HEK293 (cell line): ENCODE measurements at regions not wholly inside any gene's neighbourhood (a gene's known extent, or its start where the extent isn't known, plus 50 kb on each side); places are given as distances from the start of the nearest gene placed in this dataset.

Experiments used
- CTCF ChIA-PET: fragments of 350-600 bp; formaldehyde crosslinking; extraction: SDS; loops from one replicate; lab custom pipeline; 2021; ENCODE audit warnings: antibody characterized with exemption; lab: Yijun Ruan, JAX
- POLR2A ChIA-PET: fragments of 300-600 bp; formaldehyde crosslinking; extraction: SDS; loops from one replicate; lab custom pipeline; 2020; ENCODE audit warnings: antibody characterized with exemption, inconsistent platforms; lab: Yijun Ruan, JAX
- H3K27ac ChIP-seq: fragments of 200-500 bp; sonication (Bioruptor generic); 2 replicates; pipeline ENCODE4 v1.5.1; 2014; ENCODE audit warnings: low read depth, low read length, control low read depth, inconsistent platforms; ENCODE audit errors: extremely low read depth
- H3K36me3 ChIP-seq, 2 experiments: fragments of 200-500 bp in 1 of 2; sonication (Bioruptor generic) in 1 of 2; 1 replicate in 1 of 2; 2 replicates in 1 of 2; pipeline ENCODE4 v1.5.1; 2014 to 2017; ENCODE audit warnings: inconsistent platforms in 2 of 2, low read length in 2 of 2; ENCODE audit not compliant: control insufficient read depth in 2 of 2, insufficient read depth in 1 of 2
- H3K4me1 ChIP-seq: fragments of 200-500 bp; sonication (Bioruptor generic); 2 replicates; pipeline ENCODE4 v1.5.1; 2014; ENCODE audit warnings: mild to moderate bottlenecking, low read length, inconsistent platforms; ENCODE audit not compliant: control insufficient read depth, insufficient read depth
- H3K4me3 ChIP-seq: 2 replicates; pipeline ENCODE4 v1.5.1; 2011; ENCODE audit warnings: low read depth, mild to moderate bottlenecking, control low read depth, low read length, moderate library complexity
- H3K9me3 ChIP-seq: fragments of 200-500 bp; sonication (Bioruptor generic); 2 replicates; pipeline ENCODE4 v1.5.1; 2014; ENCODE audit warnings: low read depth, low read length, inconsistent platforms; ENCODE audit not compliant: control insufficient read depth, insufficient read depth
- GFI1B ChIP-seq: fragments of 450-650 bp; formaldehyde crosslinking; IDR thresholded peaks from 2 replicates; pipeline ENCODE4 v1.5.1; 2016; ENCODE audit warnings: missing biosample characterization, missing genetic modification characterization
- KLF7 ChIP-seq: fragments of 450-650 bp; formaldehyde crosslinking; IDR thresholded peaks from 2 replicates; pipeline ENCODE4 v1.5.1; 2016; ENCODE audit warnings: missing biosample characterization, missing genetic modification characterization, borderline replicate concordance
- ZNF174 ChIP-seq: fragments of 450-650 bp; formaldehyde crosslinking; IDR thresholded peaks from 2 replicates; pipeline ENCODE4 v1.5.0; 2017; ENCODE audit warnings: missing biosample characterization, mild to moderate bottlenecking, missing genetic modification characterization
- ZNF302 ChIP-seq: fragments of 450-650 bp; formaldehyde crosslinking; IDR thresholded peaks from 2 replicates; pipeline ENCODE4 v1.5.1; 2016; ENCODE audit warnings: missing biosample characterization, missing genetic modification characterization, low read depth
- ZNF335 ChIP-seq: fragments of 450-650 bp; formaldehyde crosslinking; conservative IDR thresholded peaks from 2 replicates; pipeline ENCODE4 v1.5.1; 2016; ENCODE audit warnings: missing biosample characterization, missing genetic modification characterization
- ZNF37A ChIP-seq: fragments of 450-650 bp; IDR thresholded peaks from 2 replicates; pipeline ENCODE4 v1.5.1; 2018; ENCODE audit warnings: missing biosample characterization, missing genetic modification characterization
- ZNF391 ChIP-seq: fragments of 450-650 bp; formaldehyde crosslinking; IDR thresholded peaks from 2 replicates; pipeline ENCODE4 v1.5.1; 2016; ENCODE audit warnings: low read depth, missing biosample characterization, missing genetic modification characterization, borderline replicate concordance
- ZNF416 ChIP-seq: fragments of 450-650 bp; formaldehyde crosslinking; IDR thresholded peaks from 2 replicates; pipeline ENCODE4 v1.5.1; 2016; ENCODE audit warnings: missing biosample characterization, missing genetic modification characterization
- ZNF558 ChIP-seq: fragments of 450-650 bp; formaldehyde crosslinking; IDR thresholded peaks from 2 replicates; pipeline ENCODE4 v1.5.1; 2016; ENCODE audit warnings: missing biosample characterization, missing genetic modification characterization
- ZNF658 ChIP-seq: fragments of 450-650 bp; formaldehyde crosslinking; IDR thresholded peaks from 2 replicates; pipeline ENCODE4; 2016; ENCODE audit warnings: missing biosample characterization, missing genetic modification characterization
- ZNF776 ChIP-seq: fragments of 450-650 bp; formaldehyde crosslinking; IDR thresholded peaks from 2 replicates; pipeline ENCODE4 v1.5.0; 2017; ENCODE audit warnings: missing biosample characterization, missing genetic modification characterization, borderline replicate concordance
- ZNF843 ChIP-seq: fragments of 450-650 bp; formaldehyde crosslinking; IDR thresholded peaks from 2 replicates; pipeline ENCODE4 v1.5.1; 2016; ENCODE audit warnings: missing biosample characterization, missing genetic modification characterization
- TF ChIP-seq, protein P1 (sequence below): fragments of 450-650 bp; formaldehyde crosslinking; IDR thresholded peaks from 2 replicates; pipeline ENCODE4 v1.5.1; 2016; ENCODE audit warnings: missing biosample characterization, missing genetic modification characterization
- TF ChIP-seq, protein P2 (sequence below): fragments of 450-650 bp; formaldehyde crosslinking; IDR thresholded peaks from 2 replicates; pipeline ENCODE4 v1.5.1; 2016; ENCODE audit warnings: missing biosample characterization, missing genetic modification characterization
- TF ChIP-seq, protein P3 (sequence below): fragments of 450-650 bp; formaldehyde crosslinking; IDR thresholded peaks from 2 replicates; pipeline ENCODE4 v1.5.1; 2017; ENCODE audit warnings: missing biosample characterization, missing genetic modification characterization
- TF ChIP-seq, protein P4 (sequence below): fragments of 450-650 bp; formaldehyde crosslinking; IDR thresholded peaks from 2 replicates; pipeline ENCODE4 v1.5.1; 2017; ENCODE audit warnings: missing biosample characterization, missing genetic modification characterization
- TF ChIP-seq, protein P5 (sequence below): fragments of 450-650 bp; formaldehyde crosslinking; IDR thresholded peaks from 2 replicates; pipeline ENCODE4 v1.5.1; 2016; ENCODE audit warnings: missing biosample characterization, missing genetic modification characterization

DNA sequence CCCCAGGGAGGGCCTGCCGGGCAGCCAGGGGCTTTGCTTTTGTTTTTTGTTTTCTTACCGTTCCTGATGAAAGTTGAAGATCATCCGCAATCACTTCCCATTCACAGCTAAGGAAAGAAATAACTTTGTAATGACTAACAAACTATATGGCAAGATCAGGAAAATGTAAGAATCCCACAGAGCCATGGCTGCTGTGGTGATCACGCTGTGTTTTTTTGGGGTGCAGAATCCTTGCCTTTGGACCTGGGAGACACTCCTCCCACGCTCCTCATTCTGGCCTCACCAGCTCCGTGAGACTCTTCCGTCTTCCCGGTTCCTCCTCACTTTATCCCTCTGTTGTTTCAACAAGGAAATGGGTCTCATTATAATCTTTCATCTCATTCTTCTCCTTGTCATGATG is 443.0 kb upstream of the MGMT start (continued):
- TF ChIP-seq, protein P1, sequence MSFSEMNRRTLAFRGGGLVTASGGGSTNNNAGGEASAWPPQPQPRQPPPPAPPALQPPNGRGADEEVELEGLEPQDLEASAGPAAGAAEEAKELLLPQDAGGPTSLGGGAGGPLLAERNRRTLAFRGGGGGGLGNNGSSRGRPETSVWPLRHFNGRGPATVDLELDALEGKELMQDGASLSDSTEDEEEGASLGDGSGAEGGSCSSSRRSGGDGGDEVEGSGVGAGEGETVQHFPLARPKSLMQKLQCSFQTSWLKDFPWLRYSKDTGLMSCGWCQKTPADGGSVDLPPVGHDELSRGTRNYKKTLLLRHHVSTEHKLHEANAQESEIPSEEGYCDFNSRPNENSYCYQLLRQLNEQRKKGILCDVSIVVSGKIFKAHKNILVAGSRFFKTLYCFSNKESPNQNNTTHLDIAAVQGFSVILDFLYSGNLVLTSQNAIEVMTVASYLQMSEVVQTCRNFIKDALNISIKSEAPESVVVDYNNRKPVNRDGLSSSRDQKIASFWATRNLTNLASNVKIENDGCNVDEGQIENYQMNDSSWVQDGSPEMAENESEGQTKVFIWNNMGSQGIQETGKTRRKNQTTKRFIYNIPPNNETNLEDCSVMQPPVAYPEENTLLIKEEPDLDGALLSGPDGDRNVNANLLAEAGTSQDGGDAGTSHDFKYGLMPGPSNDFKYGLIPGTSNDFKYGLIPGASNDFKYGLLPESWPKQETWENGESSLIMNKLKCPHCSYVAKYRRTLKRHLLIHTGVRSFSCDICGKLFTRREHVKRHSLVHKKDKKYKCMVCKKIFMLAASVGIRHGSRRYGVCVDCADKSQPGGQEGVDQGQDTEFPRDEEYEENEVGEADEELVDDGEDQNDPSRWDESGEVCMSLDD (tag by site-specific recombination): no peak
- no peak for TF ChIP-seq ZNF391
- TF ChIP-seq, protein P2, sequence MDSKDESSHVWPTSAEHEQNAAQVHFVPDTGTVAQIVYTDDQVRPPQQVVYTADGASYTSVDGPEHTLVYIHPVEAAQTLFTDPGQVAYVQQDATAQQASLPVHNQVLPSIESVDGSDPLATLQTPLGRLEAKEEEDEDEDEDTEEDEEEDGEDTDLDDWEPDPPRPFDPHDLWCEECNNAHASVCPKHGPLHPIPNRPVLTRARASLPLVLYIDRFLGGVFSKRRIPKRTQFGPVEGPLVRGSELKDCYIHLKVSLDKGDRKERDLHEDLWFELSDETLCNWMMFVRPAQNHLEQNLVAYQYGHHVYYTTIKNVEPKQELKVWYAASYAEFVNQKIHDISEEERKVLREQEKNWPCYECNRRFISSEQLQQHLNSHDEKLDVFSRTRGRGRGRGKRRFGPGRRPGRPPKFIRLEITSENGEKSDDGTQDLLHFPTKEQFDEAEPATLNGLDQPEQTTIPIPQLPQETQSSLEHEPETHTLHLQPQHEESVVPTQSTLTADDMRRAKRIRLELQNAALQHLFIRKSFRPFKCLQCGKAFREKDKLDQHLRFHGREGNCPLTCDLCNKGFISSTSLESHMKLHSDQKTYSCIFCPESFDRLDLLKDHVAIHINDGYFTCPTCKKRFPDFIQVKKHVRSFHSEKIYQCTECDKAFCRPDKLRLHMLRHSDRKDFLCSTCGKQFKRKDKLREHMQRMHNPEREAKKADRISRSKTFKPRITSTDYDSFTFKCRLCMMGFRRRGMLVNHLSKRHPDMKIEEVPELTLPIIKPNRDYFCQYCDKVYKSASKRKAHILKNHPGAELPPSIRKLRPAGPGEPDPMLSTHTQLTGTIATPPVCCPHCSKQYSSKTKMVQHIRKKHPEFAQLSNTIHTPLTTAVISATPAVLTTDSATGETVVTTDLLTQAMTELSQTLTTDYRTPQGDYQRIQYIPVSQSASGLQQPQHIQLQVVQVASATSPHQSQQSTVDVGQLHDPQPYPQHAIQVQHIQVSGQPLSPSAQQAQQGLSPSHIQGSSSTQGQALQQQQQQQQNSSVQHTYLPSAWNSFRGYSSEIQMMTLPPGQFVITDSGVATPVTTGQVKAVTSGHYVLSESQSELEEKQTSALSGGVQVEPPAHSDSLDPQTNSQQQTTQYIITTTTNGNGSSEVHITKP (tag by site-specific recombination): no peak
- no peak for TF ChIP-seq GFI1B (tag by site-specific recombination)
- no peak for TF ChIP-seq KLF7 (tag by site-specific recombination)
- no peak for TF ChIP-seq ZNF37A (tag by site-specific recombination)
- no peak for TF ChIP-seq ZNF302 (tag by site-specific recombination)

DNA sequence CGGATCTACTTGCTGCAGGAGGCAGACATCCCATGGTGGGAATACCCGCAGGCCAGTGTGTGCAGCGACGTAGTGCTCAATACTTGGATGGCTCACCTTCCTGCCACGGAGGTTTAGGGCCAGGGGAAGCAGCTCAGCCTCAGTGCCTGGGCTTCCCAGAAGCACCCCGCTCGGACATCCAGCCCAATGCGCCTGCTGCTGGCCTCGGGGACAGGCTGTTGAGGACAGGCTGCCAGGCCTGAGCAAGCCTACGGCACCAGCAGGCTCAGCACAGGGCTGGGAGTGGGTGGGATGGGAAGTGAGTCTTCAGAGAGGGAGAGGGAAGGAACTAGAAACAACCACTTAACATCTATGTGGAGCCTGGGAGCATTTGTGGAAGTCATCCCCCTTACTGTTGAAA is 441.3 kb upstream of the MGMT start:
- Histone ChIP-seq H3K4me1 (no peaks in the 10 kb centered on the region), H3K27ac (no peak overlapping the region), H3K4me3 (no peak overlapping the region), H3K36me3 (no peaks in the 10 kb centered on the region), H3K9me3 (no peaks in the 10 kb centered on the region)
- ChIA-PET CTCF (interaction anchor here (0.6 kb wide), 1 partner anchor 904 kb away, joined by 3 read pairs; no protein-coding TSS in a partner anchor), POLR2A (no interaction called here)
- TF ChIP-seq, protein P3, sequence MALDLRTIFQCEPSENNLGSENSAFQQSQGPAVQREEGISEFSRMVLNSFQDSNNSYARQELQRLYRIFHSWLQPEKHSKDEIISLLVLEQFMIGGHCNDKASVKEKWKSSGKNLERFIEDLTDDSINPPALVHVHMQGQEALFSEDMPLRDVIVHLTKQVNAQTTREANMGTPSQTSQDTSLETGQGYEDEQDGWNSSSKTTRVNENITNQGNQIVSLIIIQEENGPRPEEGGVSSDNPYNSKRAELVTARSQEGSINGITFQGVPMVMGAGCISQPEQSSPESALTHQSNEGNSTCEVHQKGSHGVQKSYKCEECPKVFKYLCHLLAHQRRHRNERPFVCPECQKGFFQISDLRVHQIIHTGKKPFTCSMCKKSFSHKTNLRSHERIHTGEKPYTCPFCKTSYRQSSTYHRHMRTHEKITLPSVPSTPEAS (tag by site-specific recombination): no peak
- TF ChIP-seq ZNF658 (tag by site-specific recombination): no peak
- TF ChIP-seq, protein P4, sequence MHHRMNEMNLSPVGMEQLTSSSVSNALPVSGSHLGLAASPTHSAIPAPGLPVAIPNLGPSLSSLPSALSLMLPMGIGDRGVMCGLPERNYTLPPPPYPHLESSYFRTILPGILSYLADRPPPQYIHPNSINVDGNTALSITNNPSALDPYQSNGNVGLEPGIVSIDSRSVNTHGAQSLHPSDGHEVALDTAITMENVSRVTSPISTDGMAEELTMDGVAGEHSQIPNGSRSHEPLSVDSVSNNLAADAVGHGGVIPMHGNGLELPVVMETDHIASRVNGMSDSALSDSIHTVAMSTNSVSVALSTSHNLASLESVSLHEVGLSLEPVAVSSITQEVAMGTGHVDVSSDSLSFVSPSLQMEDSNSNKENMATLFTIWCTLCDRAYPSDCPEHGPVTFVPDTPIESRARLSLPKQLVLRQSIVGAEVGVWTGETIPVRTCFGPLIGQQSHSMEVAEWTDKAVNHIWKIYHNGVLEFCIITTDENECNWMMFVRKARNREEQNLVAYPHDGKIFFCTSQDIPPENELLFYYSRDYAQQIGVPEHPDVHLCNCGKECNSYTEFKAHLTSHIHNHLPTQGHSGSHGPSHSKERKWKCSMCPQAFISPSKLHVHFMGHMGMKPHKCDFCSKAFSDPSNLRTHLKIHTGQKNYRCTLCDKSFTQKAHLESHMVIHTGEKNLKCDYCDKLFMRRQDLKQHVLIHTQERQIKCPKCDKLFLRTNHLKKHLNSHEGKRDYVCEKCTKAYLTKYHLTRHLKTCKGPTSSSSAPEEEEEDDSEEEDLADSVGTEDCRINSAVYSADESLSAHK (tag by site-specific recombination): no peak
- no peak for TF ChIP-seq ZNF558 (tag by site-specific recombination)

DNA sequence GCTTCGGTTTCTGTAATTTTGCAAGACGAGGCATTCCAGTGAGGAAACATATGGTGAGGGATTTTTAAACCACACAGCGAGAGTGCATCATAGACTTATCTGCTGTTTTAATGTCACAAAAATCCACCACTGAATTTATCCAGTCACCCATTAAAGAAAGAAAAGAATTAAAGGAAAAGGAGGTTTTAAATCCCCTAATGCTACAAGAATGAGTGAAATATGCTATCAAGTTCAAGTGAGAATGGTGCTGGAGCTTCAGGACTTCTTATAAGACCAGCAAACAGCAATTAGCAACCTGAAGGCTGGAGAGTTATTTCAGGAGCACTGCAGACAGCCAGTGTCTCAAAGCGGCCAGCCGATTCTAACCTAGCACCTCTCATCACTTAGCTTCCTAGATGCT is 439.1 kb upstream of the MGMT start:
- ChIA-PET POLR2A (no interaction called here), CTCF (interaction anchor here (0.6 kb wide), 1 partner anchor 255 kb away, joined by 3 read pairs; no protein-coding TSS in a partner anchor)
- no peaks in the 10 kb centered on the region for H3K36me3 ChIP-seq
- H3K4me1 ChIP-seq: peaks cover 4% of the 10 kb centered on the region; the same call in 1 of the 2 replicates
- H3K27ac ChIP-seq: no peak overlapping the region
- H3K4me3 ChIP-seq: no peak overlapping the region
- H3K9me3 ChIP-seq: no peaks in the 10 kb centered on the region
- TF ChIP-seq ZNF776 (no peak), ZNF335 (tag by site-specific recombination) (no peak), ZNF416 (tag by site-specific recombination) (no peak), ZNF174 (no peak), ZNF843 (tag by site-specific recombination) (no peak)
- TF ChIP-seq, protein P1 (tag by site-specific recombination): no peak
- TF ChIP-seq, protein P5, sequence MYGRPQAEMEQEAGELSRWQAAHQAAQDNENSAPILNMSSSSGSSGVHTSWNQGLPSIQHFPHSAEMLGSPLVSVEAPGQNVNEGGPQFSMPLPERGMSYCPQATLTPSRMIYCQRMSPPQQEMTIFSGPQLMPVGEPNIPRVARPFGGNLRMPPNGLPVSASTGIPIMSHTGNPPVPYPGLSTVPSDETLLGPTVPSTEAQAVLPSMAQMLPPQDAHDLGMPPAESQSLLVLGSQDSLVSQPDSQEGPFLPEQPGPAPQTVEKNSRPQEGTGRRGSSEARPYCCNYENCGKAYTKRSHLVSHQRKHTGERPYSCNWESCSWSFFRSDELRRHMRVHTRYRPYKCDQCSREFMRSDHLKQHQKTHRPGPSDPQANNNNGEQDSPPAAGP (tag by site-specific recombination): no peak
